ENCODE measurements at regions not wholly inside any gene's neighbourhood (a gene's known extent, or its start where the extent isn't known, plus 50 kb on each side); places are given as distances from the start of the nearest gene placed in this dataset.

DNA sequence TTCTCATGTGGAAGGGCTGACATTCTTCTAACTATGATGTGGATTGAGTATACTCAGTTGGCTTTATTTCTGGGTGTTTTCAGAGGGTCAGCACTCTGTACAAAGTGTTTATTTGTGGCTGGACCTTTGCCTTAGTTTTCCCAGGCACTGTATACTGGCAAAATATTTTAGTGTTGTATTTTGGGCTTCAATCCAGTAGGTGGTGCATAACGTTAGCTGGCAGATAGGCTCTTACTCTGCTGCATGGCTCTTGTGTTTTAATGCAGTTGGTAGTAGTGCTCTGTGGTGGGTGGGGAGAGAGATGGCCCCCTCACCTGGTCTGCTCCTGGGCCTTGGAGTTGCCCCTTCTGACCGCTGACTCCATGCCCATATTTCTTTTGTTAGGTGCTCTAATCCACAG, 75.6 kb upstream of the REG3A start:
- TF ChIP-seq, protein P1, sequence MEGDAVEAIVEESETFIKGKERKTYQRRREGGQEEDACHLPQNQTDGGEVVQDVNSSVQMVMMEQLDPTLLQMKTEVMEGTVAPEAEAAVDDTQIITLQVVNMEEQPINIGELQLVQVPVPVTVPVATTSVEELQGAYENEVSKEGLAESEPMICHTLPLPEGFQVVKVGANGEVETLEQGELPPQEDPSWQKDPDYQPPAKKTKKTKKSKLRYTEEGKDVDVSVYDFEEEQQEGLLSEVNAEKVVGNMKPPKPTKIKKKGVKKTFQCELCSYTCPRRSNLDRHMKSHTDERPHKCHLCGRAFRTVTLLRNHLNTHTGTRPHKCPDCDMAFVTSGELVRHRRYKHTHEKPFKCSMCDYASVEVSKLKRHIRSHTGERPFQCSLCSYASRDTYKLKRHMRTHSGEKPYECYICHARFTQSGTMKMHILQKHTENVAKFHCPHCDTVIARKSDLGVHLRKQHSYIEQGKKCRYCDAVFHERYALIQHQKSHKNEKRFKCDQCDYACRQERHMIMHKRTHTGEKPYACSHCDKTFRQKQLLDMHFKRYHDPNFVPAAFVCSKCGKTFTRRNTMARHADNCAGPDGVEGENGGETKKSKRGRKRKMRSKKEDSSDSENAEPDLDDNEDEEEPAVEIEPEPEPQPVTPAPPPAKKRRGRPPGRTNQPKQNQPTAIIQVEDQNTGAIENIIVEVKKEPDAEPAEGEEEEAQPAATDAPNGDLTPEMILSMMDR (IDR thresholded peaks at IDR 0.05 in 2 of 3, conservative IDR thresholded peaks at IDR 0.05 in 1 of 3; ENCODE audit: insufficient read depth in 2 of 3, low read depth in 1 of 3, low read length in 3 of 3): peak in 1 of 3 experiments; percentile 20; a peak in 2 of 6 replicates
- TF ChIP-seq NFXL1 (CRISPR knock-in tag; IDR thresholded peaks at IDR 0.05): no peak
- Histone ChIP-seq H3K4me2 (ENCODE audit: insufficient read depth, low read length) (no peak overlapping the region), H3K27ac (ENCODE audit: extremely low read depth, low read depth, low read length) (no peak overlapping the region), H3K9me1 (ENCODE audit: control insufficient read depth, insufficient read depth, low read length) (no peaks in the 10 kb centered on the region), H2AFZ (ENCODE audit: low read depth, low read length) (no peak overlapping the region), H3K79me2 (ENCODE audit: control insufficient read depth, insufficient read depth, low read length) (no peaks in the 10 kb centered on the region), H3K27me3 (ENCODE audit: control insufficient read depth in 2 of 2, insufficient read depth in 2 of 2, low read length in 2 of 2) (no peaks in the 10 kb centered on the region), H3K36me3 (ENCODE audit: control insufficient read depth, insufficient read depth, low read length) (no peaks in the 10 kb centered on the region), H3K4me3 (no peak overlapping the region), H3K4me1 (replicated peaks in 1 of 2; ENCODE audit: control insufficient read depth in 2 of 2, insufficient read depth in 2 of 2, low read length in 2 of 2) (no peaks in the 10 kb centered on the region), H3K9me3 (replicated peaks; ENCODE audit: control insufficient read depth, insufficient read depth, low read depth, low read length) (no peaks in the 10 kb centered on the region), H4K20me1 (replicated peaks; ENCODE audit: control insufficient read depth, insufficient read depth, low read length) (no peaks in the 10 kb centered on the region), H3K9ac (ENCODE audit: insufficient read depth in 1 of 2, low read depth in 2 of 2, low read length in 2 of 2) (no peak overlapping the region)
- ATAC-seq (no peak), DNase-seq (ENCODE audit: extremely low read depth in 1 of 4, low spot score in 3 of 4) (peak in 1 of 4 experiments; percentile 1), FAIRE-seq (no peak)
- in situ Hi-C loops (cut with MboI) (no loop called here), intact Hi-C loops (cut with micrococcal nuclease) (no loop called here)
- POLR2A ChIA-PET: no interaction called here
- BruUV-seq (replicated peaks): no TSS peak
- WGBS (ENCODE audit: insufficient coverage, low coverage, missing lambda C conversion rate): 0% methylated on average over 2 of the region's 2 CpGs
- CTCF ChIA-PET (ENCODE audit: low intra/inter-chr PET ratio): no interaction called here

DNA sequence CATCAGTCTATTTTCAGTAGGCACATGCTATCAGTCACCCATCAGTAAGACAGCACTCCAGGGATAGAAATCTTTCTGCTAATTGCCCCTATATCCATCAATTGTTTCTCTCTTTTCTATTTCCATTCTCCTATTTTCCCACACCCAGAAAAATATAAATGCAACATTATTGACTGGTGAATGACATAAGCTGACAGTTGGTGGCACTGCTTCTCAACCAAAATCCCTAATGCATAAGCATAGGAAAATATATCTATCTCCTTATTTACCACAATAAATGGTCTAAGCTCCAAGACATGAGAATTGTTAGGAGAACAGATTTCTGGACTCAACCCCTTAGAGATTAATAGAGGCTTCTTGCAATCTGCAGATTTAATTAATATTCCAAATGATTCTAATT, 64.0 kb upstream of the REG3A start:
- no peak overlapping the region for H3K4me2 ChIP-seq (ENCODE audit: insufficient read depth, low read length)
- peak in 1 of 4 experiments; percentile 0 for DNase-seq (ENCODE audit: extremely low read depth in 1 of 4, low spot score in 3 of 4)
- H3K4me3 ChIP-seq: no peak overlapping the region
- H3K36me3 ChIP-seq (ENCODE audit: control insufficient read depth, insufficient read depth, low read length): no peaks in the 10 kb centered on the region
- in situ Hi-C loops (cut with MboI): no loop called here
- H3K4me1 ChIP-seq (replicated peaks in 1 of 2; ENCODE audit: control insufficient read depth in 2 of 2, insufficient read depth in 2 of 2, low read length in 2 of 2): no peaks in the 10 kb centered on the region
- H3K27me3 ChIP-seq (ENCODE audit: control insufficient read depth in 2 of 2, insufficient read depth in 2 of 2, low read length in 2 of 2): no peaks in the 10 kb centered on the region
- intact Hi-C loops (cut with micrococcal nuclease): loop anchor here (10.0 kb wide), 1 partner anchor 641 kb away; no protein-coding TSS in a partner anchor
- ChIA-PET POLR2A (no interaction called here), CTCF (ENCODE audit: low intra/inter-chr PET ratio) (no interaction called here)
- H3K79me2 ChIP-seq (ENCODE audit: control insufficient read depth, insufficient read depth, low read length): no peaks in the 10 kb centered on the region
- H3K9me3 ChIP-seq (replicated peaks; ENCODE audit: control insufficient read depth, insufficient read depth, low read depth, low read length): no peaks in the 10 kb centered on the region
- no peak for ATAC-seq
- H2AFZ ChIP-seq (ENCODE audit: low read depth, low read length): no peak overlapping the region
- no peak for FAIRE-seq
- no peak overlapping the region for H3K27ac ChIP-seq (ENCODE audit: extremely low read depth, low read depth, low read length)
- BruUV-seq (replicated peaks): no TSS peak
- no peaks in the 10 kb centered on the region for H4K20me1 ChIP-seq (replicated peaks; ENCODE audit: control insufficient read depth, insufficient read depth, low read length)
- no peaks in the 10 kb centered on the region for H3K9me1 ChIP-seq (ENCODE audit: control insufficient read depth, insufficient read depth, low read length)
- TF ChIP-seq MCM3 (IDR thresholded peaks at IDR 0.05): no peak
- TF ChIP-seq, protein P1 (IDR thresholded peaks at IDR 0.05 in 2 of 3, conservative IDR thresholded peaks at IDR 0.05 in 1 of 3; ENCODE audit: insufficient read depth in 2 of 3, low read depth in 1 of 3, low read length in 3 of 3): peak in 1 of 3 experiments; percentile 7; a peak in 1 of 6 replicates
- no peak overlapping the region for H3K9ac ChIP-seq (ENCODE audit: insufficient read depth in 1 of 2, low read depth in 2 of 2, low read length in 2 of 2)
